ENCODE measurements at regions not wholly inside any gene's neighbourhood (a gene's known extent, or its start where the extent isn't known, plus 50 kb on each side); places are given as distances from the start of the nearest gene placed in this dataset.
"Not testable (repeated sequence)": the region's sequence is repeated elsewhere in the genome, so short reads cannot be mapped to it uniquely, and the experiment has no call there.

DNA sequence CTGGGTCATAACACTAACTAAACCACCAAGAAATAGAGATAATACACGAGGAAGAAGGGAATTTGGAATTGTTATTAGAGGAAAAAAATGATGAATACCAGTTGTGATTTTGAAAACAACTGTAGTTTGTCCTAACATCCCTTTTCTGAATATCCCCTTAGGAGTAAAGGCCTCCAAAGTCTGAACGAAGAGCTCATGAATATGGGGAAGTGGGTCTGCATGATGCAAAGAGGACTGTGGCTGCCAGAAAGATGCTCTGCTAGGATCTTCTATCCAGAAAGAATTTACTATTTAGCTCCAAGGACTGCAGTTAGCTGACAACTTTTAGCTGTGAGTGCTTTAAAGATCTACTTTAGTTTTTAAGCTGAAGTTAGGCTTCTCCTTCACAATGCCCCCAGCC is 308.8 kb upstream of the HS3ST5 start:
- POLR2A ChIA-PET = no interaction called here
- H3K4me3 Mint-ChIP-seq = no peak overlapping the region
- H3K27ac Mint-ChIP-seq = no peak overlapping the region
- peaks cover 1% of the 10 kb centered on the region for H3K9me3 Mint-ChIP-seq
- no peaks in the 10 kb centered on the region for H3K4me1 Mint-ChIP-seq
- no peaks in the 10 kb centered on the region for H3K36me3 Mint-ChIP-seq
- no peak for DNase-seq
- ATAC-seq (ENCODE audit: low read depth) = no peak
- no peaks in the 10 kb centered on the region for H3K27me3 Mint-ChIP-seq

DNA sequence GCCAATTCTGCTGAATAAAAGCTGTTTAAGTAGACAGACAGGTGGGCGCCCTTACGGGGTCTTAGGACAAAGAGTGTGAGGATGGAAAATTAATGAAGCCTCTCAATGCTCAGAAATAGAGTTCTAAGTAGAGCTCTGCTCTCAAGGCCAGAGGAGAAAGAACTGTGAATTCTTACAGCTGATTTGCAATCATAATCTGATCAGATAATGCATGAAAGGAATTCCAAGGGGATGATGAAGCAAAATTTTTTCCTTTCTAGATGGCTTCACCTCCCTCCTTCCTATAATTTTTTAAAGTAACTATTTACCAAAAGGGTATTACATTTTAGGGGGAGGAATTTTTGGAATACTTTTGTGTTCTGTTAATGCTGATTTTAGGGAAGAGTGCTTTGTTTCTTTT is 308.1 kb upstream of the HS3ST5 start:
- POLR2A ChIA-PET = no interaction called here
- Mint-ChIP-seq H3K4me1 (no peaks in the 10 kb centered on the region), H3K27ac (no peak overlapping the region), H3K4me3 (no peak overlapping the region), H3K27me3 (no peaks in the 10 kb centered on the region), H3K9me3 (peaks cover 1% of the 10 kb centered on the region), H3K36me3 (no peaks in the 10 kb centered on the region)
- DNase-seq (no peak), ATAC-seq (ENCODE audit: low read depth) (no peak)

DNA sequence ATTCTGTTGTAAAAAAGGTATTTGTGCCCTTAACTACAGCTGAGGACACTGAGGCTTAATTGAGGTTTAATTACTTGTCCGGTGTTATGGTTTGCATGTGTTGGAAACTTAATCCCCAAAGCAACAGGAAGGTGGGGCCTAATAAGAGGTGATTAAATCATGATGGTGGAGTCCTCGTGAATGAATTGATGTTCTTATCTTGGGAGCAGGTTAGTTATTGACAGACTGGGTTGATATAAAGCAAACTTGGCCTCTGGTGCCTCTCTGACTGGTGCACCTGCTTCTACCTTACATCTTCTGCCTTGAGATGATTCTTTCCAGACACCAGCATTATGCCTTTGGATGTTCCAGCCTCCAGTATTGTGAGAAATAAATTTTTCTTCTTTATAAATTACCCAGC is 306.5 kb upstream of the HS3ST5 start:
- no peaks in the 10 kb centered on the region for H3K36me3 Mint-ChIP-seq
- no peak overlapping the region for H3K4me3 Mint-ChIP-seq
- peaks cover 1% of the 10 kb centered on the region for H3K9me3 Mint-ChIP-seq
- ATAC-seq (ENCODE audit: low read depth) = no peak
- POLR2A ChIA-PET = no interaction called here
- no peaks in the 10 kb centered on the region for H3K4me1 Mint-ChIP-seq
- no peak for DNase-seq
- no peaks in the 10 kb centered on the region for H3K27me3 Mint-ChIP-seq
- H3K27ac Mint-ChIP-seq = no peak overlapping the region

DNA sequence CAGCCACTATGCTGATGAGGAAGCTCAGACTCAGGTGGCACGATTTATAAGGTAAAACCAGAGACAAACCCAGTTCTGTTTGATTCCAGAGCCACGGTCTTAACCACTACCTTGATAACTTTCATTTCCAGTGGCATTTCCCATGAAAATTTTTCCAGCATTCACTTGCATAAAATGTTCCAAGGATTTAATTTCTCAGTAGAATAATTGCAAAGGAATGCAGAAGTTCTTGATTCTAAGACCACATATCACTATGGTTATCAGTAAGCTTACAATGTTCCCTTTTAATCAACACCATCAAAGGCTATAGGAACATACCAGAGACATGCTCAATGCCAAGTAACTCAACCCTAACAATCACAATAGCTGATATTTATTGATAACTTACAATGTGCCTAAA is 306.0 kb upstream of the HS3ST5 start:
- POLR2A ChIA-PET = no interaction called here

DNA sequence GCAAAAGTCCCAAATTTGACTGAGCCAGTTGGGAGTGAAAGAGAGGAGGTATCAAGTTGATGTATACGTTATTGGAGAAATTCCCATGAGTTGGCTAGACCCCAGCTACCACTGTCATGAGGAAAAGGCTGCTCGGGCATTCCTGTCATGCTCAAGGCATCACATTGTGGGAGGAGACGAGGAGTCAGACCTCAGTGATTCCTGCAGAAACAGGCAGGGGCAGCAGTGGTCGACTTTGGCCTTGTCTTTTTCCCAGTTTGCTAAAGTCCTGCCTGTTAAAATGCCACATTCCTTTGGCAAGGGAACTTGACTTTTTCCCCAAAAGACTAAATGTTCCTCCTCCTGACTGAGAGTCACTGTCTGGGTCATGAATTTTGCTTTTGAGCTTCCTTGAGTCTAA is 295.5 kb upstream of the HS3ST5 start:
- ATAC-seq (ENCODE audit: low read depth) (no peak), DNase-seq (no peak)
- Mint-ChIP-seq H3K27me3 (no peaks in the 10 kb centered on the region), H3K36me3 (no peaks in the 10 kb centered on the region), H3K4me3 (no peak overlapping the region), H3K27ac (no peak overlapping the region), H3K4me1 (no peaks in the 10 kb centered on the region), H3K9me3 (peaks cover 1% of the 10 kb centered on the region)
- POLR2A ChIA-PET = no interaction called here

More for the DNA sequence above, 306.0 kb upstream of the HS3ST5 start:
- H3K9me3 Mint-ChIP-seq = peaks cover 1% of the 10 kb centered on the region
- no peaks in the 10 kb centered on the region for H3K36me3 Mint-ChIP-seq
- H3K4me1 Mint-ChIP-seq = no peaks in the 10 kb centered on the region
- no peak for ATAC-seq (ENCODE audit: low read depth)
- H3K4me3 Mint-ChIP-seq = no peak overlapping the region
- no peak for DNase-seq
- H3K27ac Mint-ChIP-seq = no peak overlapping the region
- no peaks in the 10 kb centered on the region for H3K27me3 Mint-ChIP-seq

DNA sequence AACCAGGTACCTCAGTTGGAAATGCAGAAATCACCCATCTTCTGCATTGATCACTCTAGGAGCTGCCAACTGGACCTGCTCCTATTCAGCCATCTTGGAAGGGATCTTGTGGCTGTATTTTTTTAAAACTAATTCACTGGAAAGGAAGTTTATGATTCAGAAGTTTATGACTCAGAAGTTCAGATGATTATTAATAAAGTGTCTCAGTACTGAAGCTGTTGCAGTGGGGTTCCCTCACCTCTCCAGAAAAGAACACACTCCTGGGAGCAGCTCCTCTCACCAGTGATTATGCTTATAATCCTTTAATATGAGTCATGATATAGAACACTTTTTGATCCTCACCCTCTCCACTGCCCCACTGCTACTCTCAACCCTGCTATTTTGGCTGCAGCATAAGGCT is 291.2 kb upstream of the HS3ST5 start:
- ATAC-seq (ENCODE audit: low read depth) (no peak), DNase-seq (no peak)
- Mint-ChIP-seq H3K4me1 (no peaks in the 10 kb centered on the region), H3K27ac (no peak overlapping the region), H3K9me3 (peaks cover 7% of the 10 kb centered on the region), H3K27me3 (no peaks in the 10 kb centered on the region), H3K4me3 (no peak overlapping the region), H3K36me3 (no peaks in the 10 kb centered on the region)
- POLR2A ChIA-PET = no interaction called here

DNA sequence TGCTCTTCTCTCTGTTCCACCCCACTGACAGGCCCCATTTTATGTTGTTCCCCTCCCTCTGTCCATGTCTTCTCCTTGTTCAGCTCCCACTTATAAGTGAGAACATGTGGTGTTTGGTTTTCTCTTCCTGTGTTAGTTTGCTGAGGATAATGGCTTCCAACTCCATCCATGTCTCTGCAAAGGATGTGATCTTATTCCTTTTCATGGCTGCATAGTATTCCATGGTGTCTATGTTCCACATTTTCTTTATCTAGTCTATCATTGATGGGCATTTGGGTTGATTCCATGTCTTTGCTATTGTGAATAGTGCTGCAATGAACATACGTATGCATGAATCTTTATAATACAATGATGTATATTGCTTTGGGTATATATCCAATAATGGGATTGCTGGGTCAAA is 283.4 kb upstream of the HS3ST5 start:
- H3K27ac Mint-ChIP-seq; H3K36me3 Mint-ChIP-seq; H3K9me3 Mint-ChIP-seq; POLR2A ChIA-PET; ATAC-seq (ENCODE audit: low read depth); H3K27me3 Mint-ChIP-seq; H3K4me1 Mint-ChIP-seq; H3K4me3 Mint-ChIP-seq; DNase-seq: not testable (repeated sequence)

DNA sequence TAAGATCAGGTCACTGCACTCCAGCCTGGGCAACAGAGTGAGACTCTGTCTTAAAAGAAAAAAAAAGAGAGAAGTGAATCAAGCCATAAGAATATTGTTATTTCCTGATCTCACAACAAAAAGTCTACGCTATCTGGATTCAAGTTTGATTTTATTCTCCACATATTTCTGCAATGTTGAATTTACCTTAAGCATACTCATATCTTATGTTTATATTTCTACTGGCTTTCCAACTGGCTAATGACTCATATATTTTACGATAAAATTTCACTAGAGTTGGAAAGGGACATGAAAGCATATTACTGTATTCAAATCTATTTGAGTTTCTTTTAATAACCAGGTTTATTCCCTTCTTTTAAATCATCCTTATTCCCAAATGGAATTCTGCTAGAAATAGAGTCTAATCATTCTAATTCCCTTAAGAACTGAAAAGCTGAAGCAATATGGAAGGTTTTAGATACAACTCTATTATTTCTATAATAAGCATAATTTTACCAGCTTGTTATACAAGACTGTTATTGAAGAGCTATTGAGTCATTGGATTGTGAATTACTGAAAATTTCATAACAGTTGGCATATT is 276.9 kb upstream of the HS3ST5 start:
- Mint-ChIP-seq H3K9me3 (peaks cover 1% of the 10 kb centered on the region), H3K4me1 (no peaks in the 10 kb centered on the region), H3K27me3 (no peaks in the 10 kb centered on the region), H3K4me3 (no peak overlapping the region), H3K36me3 (no peaks in the 10 kb centered on the region), H3K27ac (no peak overlapping the region)
- POLR2A ChIA-PET = no interaction called here
- ATAC-seq (ENCODE audit: low read depth) (no peak), DNase-seq (no peak)

DNA sequence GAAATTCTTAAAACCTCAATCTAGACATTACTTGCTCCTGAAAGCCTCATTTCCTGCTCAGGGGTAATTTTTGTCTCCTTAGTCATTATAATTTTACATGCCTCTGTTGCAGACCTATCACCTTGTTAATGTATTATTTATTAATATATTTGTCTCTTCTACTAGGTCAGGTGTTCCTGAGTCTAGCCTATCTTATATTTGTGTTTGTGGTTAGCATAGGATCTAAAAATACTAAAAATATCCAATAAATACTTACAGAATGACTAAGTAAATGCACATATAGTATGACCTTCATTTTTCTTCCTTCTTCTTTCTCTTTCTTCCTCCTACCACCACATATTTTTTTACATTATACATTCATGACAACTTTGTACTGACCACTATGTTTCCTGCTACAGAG is 268.9 kb upstream of the HS3ST5 start:
- no peak overlapping the region for H3K27ac Mint-ChIP-seq
- DNase-seq (no peak), ATAC-seq (ENCODE audit: low read depth) (no peak)
- H3K4me3 Mint-ChIP-seq = no peak overlapping the region
- H3K36me3 Mint-ChIP-seq = no peaks in the 10 kb centered on the region
- H3K27me3 Mint-ChIP-seq = no peaks in the 10 kb centered on the region
- POLR2A ChIA-PET = no interaction called here
- H3K4me1 Mint-ChIP-seq = no peaks in the 10 kb centered on the region
- peaks cover 2% of the 10 kb centered on the region for H3K9me3 Mint-ChIP-seq

DNA sequence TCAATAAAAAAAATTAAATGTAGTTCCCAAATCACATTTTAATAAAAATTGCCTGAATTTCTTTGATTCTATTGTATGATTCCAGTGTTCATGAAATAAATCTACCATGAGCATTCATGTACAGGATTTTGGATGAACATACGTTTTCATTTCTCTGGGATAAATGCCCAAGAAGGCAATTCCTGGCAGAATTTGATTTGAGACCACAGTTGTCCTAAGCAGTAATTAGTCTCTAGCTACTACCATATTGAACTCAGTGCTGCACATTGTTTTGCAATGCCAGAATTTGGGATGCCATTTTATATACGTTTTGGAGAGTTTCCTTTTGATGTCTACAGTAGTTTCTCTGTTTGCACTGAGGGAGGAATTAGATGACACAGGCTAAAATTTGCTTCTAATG is 265.3 kb upstream of the HS3ST5 start:
- no peaks in the 10 kb centered on the region for H3K27me3 Mint-ChIP-seq
- POLR2A ChIA-PET = no interaction called here
- no peaks in the 10 kb centered on the region for H3K36me3 Mint-ChIP-seq
- ATAC-seq (ENCODE audit: low read depth) = no peak
- H3K27ac Mint-ChIP-seq = no peak overlapping the region
- H3K4me3 Mint-ChIP-seq = no peak overlapping the region
- H3K4me1 Mint-ChIP-seq = no peaks in the 10 kb centered on the region
- DNase-seq = no peak
- H3K9me3 Mint-ChIP-seq = peaks cover 2% of the 10 kb centered on the region

DNA sequence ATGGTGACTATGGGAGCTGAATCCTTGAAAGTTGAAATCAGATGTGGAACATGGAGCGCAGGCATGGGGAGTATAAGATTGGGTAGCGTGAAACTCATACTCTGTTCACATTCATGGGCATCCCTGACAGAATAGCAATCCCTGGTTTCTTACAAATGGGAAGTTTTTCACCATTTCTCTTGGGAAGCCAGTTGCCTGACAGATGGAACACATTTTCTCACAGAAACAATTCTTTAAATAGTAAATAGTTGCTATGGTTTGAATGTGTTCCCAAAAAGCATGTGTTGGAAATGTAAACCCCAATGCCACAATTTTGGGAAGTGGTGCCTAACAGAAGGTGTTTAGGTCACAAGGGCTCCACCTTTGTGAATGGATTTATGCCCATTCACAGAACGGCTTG is 262.8 kb upstream of the HS3ST5 start:
- Mint-ChIP-seq H3K9me3 (no peaks in the 10 kb centered on the region), H3K27ac (no peak overlapping the region), H3K27me3 (no peaks in the 10 kb centered on the region), H3K4me3 (no peak overlapping the region), H3K4me1 (no peaks in the 10 kb centered on the region), H3K36me3 (no peaks in the 10 kb centered on the region)
- DNase-seq = no peak
- ATAC-seq (ENCODE audit: low read depth) = no peak
- POLR2A ChIA-PET = no interaction called here

DNA sequence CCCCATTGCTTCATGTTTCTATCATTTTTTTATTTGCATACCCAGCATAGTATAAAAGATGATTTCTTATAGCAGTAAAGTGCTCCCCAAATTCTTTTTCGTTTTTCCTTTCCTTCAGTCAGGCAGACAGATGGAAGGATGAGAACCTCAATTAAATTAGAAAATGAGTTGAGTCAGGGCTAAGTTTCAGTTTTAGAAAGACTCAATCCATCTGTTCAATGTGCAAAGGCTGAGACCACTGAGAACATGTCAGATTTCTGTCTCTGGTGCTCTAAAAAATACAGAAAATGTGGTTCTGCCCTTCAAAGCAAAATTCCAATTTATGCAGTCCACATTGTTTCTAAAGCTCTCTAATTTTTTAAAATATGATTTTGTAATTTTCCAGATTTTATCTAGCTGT is 257.6 kb upstream of the HS3ST5 start:
- Mint-ChIP-seq H3K4me1 (no peaks in the 10 kb centered on the region), H3K9me3 (no peaks in the 10 kb centered on the region), H3K27me3 (no peaks in the 10 kb centered on the region), H3K4me3 (no peak overlapping the region), H3K36me3 (no peaks in the 10 kb centered on the region), H3K27ac (no peak overlapping the region)
- DNase-seq (no peak), ATAC-seq (ENCODE audit: low read depth) (no peak)
- POLR2A ChIA-PET = no interaction called here

DNA sequence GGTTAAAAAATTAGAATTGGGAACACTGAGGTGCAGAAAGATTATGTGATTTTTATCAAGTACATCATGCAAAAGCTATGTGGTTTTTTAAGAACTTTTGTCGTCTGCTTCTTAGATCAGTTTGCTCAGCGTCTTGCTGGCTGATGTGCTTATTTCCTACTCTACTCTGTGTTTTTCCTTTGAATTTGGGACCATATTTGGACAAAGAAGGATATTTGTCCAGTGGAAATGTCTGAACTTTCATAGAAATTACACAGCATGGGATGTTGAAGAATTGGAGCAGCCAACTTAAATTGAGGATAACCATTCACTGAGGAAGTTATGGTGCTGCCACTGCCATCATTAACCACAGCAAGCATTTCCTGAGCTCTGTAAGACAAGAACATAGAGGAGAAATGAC is 252.8 kb upstream of the HS3ST5 start:
- Mint-ChIP-seq H3K4me3 (no peak overlapping the region), H3K36me3 (no peaks in the 10 kb centered on the region), H3K4me1 (no peaks in the 10 kb centered on the region), H3K9me3 (no peaks in the 10 kb centered on the region), H3K27ac (no peak overlapping the region), H3K27me3 (no peaks in the 10 kb centered on the region)
- DNase-seq (no peak), ATAC-seq (ENCODE audit: low read depth) (no peak)
- POLR2A ChIA-PET = no interaction called here

DNA sequence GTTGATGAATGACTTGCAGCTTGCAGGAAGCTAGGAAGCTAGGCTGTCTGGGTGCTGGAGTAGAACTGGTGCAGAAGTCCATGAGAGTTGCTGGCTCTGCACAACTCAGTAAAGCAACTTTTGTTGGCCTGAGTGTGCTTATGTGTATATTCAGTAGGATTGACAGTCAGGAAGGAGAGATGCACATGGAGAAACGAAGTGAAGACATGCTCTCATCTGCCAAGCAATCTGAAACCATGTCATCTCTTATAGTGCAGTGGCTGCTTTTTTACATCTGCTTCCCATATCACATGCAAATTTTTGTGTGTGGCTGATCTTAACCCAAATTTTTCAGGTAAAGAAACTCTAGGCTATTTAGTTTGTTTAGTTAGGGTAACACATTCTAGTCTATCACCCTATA is 252.4 kb upstream of the HS3ST5 start:
- ATAC-seq (ENCODE audit: low read depth) (no peak), DNase-seq (no peak)
- H3K36me3 Mint-ChIP-seq = no peaks in the 10 kb centered on the region
- POLR2A ChIA-PET = no interaction called here
- H3K27ac Mint-ChIP-seq = no peak overlapping the region
- H3K4me1 Mint-ChIP-seq = no peaks in the 10 kb centered on the region
- H3K9me3 Mint-ChIP-seq = no peaks in the 10 kb centered on the region
- no peak overlapping the region for H3K4me3 Mint-ChIP-seq
- no peaks in the 10 kb centered on the region for H3K27me3 Mint-ChIP-seq

DNA sequence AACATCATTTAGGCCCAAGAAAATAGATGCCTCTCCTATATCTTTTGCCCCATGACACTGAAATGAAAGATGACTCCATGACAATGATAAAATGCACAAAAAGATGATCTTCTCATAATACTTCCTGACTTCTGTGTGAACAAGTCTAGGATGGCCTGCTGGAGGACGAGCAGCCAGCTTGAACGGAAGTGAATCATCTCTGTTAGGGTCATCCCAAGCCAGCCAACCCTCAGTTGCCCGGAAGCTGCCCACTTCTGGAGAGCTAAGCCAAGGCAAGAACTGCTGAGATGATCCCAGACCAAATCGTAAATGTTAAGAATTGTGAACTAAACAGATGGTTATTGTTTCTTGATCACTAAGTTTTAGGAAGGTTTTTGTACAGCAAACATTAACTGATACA is 249.7 kb upstream of the HS3ST5 start:
- Mint-ChIP-seq H3K4me3 (no peak overlapping the region), H3K27me3 (no peaks in the 10 kb centered on the region), H3K9me3 (no peaks in the 10 kb centered on the region), H3K4me1 (no peaks in the 10 kb centered on the region), H3K36me3 (no peaks in the 10 kb centered on the region), H3K27ac (no peak overlapping the region)
- POLR2A ChIA-PET = no interaction called here
- ATAC-seq (ENCODE audit: low read depth) (no peak), DNase-seq (no peak)
